ENCODE measurements at regions not wholly inside any gene's neighbourhood (a gene's known extent, or its start where the extent isn't known, plus 50 kb on each side); places are given as distances from the start of the nearest gene placed in this dataset.
"Not testable (repeated sequence)": the region's sequence is repeated elsewhere in the genome, so short reads cannot be mapped to it uniquely, and the experiment has no call there.

DNA sequence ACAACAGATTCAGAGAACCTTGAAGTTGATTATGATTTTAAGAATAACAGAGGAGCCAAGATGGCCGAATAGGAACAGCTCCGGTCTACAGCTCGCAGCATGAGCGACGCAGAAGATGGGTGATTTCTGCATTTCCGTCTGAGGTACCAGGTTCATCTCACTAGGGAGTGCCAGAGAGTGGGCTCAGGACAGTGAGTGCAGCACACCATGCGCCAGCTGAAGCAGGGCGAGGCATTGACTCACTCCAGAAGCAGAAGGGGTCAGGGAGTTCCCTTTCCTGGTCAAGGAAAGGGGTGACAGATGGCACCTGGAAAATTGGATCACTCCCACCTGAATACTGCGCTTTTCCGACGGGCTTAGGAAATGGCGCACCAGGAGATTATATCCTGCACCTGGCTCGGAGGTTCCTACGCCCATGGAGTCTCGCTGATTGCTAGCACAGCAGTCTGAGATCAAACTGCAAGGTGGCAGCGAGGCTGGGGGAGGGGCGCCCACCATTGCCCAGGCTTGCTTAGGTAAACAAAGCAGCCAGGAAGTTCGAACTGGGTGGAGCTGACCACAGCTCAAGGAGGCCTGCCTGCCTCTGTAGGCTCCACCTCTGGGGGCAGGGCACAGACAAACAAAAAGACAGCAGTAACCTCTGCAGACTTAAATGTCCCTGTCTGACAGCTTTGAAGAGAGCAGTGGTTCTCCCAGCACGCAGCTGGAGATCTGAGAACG lies 670.2 kb downstream of the XIRP2 start:
- H3K27me3 Mint-ChIP-seq (ENCODE audit: low read depth in 3 of 3); H3K36me3 ChIP-seq (replicated peaks in 1 of 2; ENCODE audit: control insufficient read depth in 1 of 2, insufficient read depth in 2 of 2, low read length in 2 of 2); H4K20me1 ChIP-seq (ENCODE audit: insufficient read depth, low read length); H3K9ac ChIP-seq (ENCODE audit: insufficient read depth, low read length, poor library complexity, severe bottlenecking); H3K79me2 ChIP-seq (ENCODE audit: insufficient read depth, low read length); H3K4me2 ChIP-seq (replicated peaks; ENCODE audit: extremely low read depth, low read length, poor library complexity, severe bottlenecking); H3K27me3 ChIP-seq (ENCODE audit: control insufficient read depth in 2 of 2, insufficient read depth in 2 of 2, low read length in 2 of 2); H3K4me3 ChIP-seq (replicated peaks in 1 of 3; ENCODE audit: low read depth in 2 of 3, low read length in 3 of 3); H3K27ac ChIP-seq (ENCODE audit: low read depth in 1 of 2, low read length in 2 of 2); H3K4me1 Mint-ChIP-seq; H3K4me1 ChIP-seq (ENCODE audit: control insufficient read depth in 1 of 2, insufficient read depth in 2 of 2, low read length in 2 of 2); H3K36me3 Mint-ChIP-seq; H2AFZ ChIP-seq (ENCODE audit: insufficient read depth, low read depth, low read length, poor library complexity, severe bottlenecking); H3K9me3 ChIP-seq (replicated peaks in 1 of 2; ENCODE audit: control insufficient read depth in 1 of 2, insufficient read depth in 1 of 2, low read length in 2 of 2); intact Hi-C loops (cut with micrococcal nuclease); H3K4me3 Mint-ChIP-seq; H3K27ac Mint-ChIP-seq; DNase-seq: not testable (repeated sequence)
- peaks cover 9 to 25% (median 15%) of the 10 kb centered on the region in 7 donors for H3K9me3 Mint-ChIP-seq
- 97% methylated on average over 15 of the region's 20 CpGs for WGBS (ENCODE audit: insufficient coverage)

- WGBS (ENCODE audit: insufficient coverage) = no CpG with 5 or more reads among the region's 2 CpGs
- no peak for DNase-seq
- no peaks in the 10 kb centered on the region for H3K4me1 Mint-ChIP-seq
Observed at GRCh38 chr2:167555098-167555720, 666.9 kb downstream of the XIRP2 start.

More at GRCh38 chr2:167555098-167555720, 666.9 kb downstream of the XIRP2 start:
- Mint-ChIP-seq H3K9me3 (peaks cover 9 to 18% (median 11%) of the 10 kb centered on the region in 7 donors), H3K27ac (no peak overlapping the region), H3K27me3 (ENCODE audit: low read depth in 3 of 3) (no peaks in the 10 kb centered on the region), H3K36me3 (no peaks in the 10 kb centered on the region), H3K4me3 (no peak overlapping the region)
- no peaks in the 10 kb centered on the region for H3K36me3 ChIP-seq (replicated peaks in 1 of 2; ENCODE audit: control insufficient read depth in 1 of 2, insufficient read depth in 2 of 2, low read length in 2 of 2)
- no peaks in the 10 kb centered on the region for H3K4me1 ChIP-seq (ENCODE audit: control insufficient read depth in 1 of 2, insufficient read depth in 2 of 2, low read length in 2 of 2)
- intact Hi-C loops (cut with micrococcal nuclease) = no loop called here
- no peak overlapping the region for H3K27ac ChIP-seq (ENCODE audit: low read depth in 1 of 2, low read length in 2 of 2)
- no peaks in the 10 kb centered on the region for H3K27me3 ChIP-seq (ENCODE audit: control insufficient read depth in 2 of 2, insufficient read depth in 2 of 2, low read length in 2 of 2)
- no peak overlapping the region for H3K4me2 ChIP-seq (replicated peaks; ENCODE audit: extremely low read depth, low read length, poor library complexity, severe bottlenecking)
- H3K9ac ChIP-seq (ENCODE audit: insufficient read depth, low read length, poor library complexity, severe bottlenecking) = no peak overlapping the region
- no peaks in the 10 kb centered on the region for H3K79me2 ChIP-seq (ENCODE audit: insufficient read depth, low read length)
- no peak overlapping the region for H3K4me3 ChIP-seq (replicated peaks in 1 of 3; ENCODE audit: low read depth in 2 of 3, low read length in 3 of 3)
- H3K9me3 ChIP-seq (replicated peaks in 1 of 2; ENCODE audit: control insufficient read depth in 1 of 2, insufficient read depth in 1 of 2, low read length in 2 of 2) = peaks cover 0 to 10% of the 10 kb centered on the region in 2 donors
- no peaks in the 10 kb centered on the region for H4K20me1 ChIP-seq (ENCODE audit: insufficient read depth, low read length)
- TF ChIP-seq CTCF (IDR thresholded peaks at IDR 0.05) = no peak
- H2AFZ ChIP-seq (ENCODE audit: insufficient read depth, low read depth, low read length, poor library complexity, severe bottlenecking) = no peak overlapping the region

Data from CD14-positive monocyte (primary cell).